ENCODE measurements at regions not wholly inside any gene's neighbourhood (a gene's known extent, or its start where the extent isn't known, plus 50 kb on each side); places are given as distances from the start of the nearest gene placed in this dataset.

- no peaks in the 10 kb centered on the region for H3K4me1 Mint-ChIP-seq
- CTCF ChIA-PET = no interaction called here
- H3K4me3 Mint-ChIP-seq = no peak overlapping the region
- H3K36me3 Mint-ChIP-seq (ENCODE audit: low read depth) = no peaks in the 10 kb centered on the region
- POLR2A ChIA-PET = no interaction called here
- H3K27me3 Mint-ChIP-seq = no peaks in the 10 kb centered on the region
- H3K27ac Mint-ChIP-seq = no peak overlapping the region
- H3K9me3 Mint-ChIP-seq = no peaks in the 10 kb centered on the region
- no peak for DNase-seq
Observed at GRCh38 chr1:60331647-60332046, 258.1 kb upstream of the C1orf87 start.

GRCh38 chr1:60329651-60330050 is 256.1 kb upstream of the C1orf87 start:
- no peak overlapping the region for H3K4me3 Mint-ChIP-seq
- H3K9me3 Mint-ChIP-seq = no peaks in the 10 kb centered on the region
- ChIA-PET POLR2A (no interaction called here), CTCF (no interaction called here)
- no peaks in the 10 kb centered on the region for H3K27me3 Mint-ChIP-seq
- no peaks in the 10 kb centered on the region for H3K4me1 Mint-ChIP-seq
- no peak overlapping the region for H3K27ac Mint-ChIP-seq
- DNase-seq = no peak
- no peaks in the 10 kb centered on the region for H3K36me3 Mint-ChIP-seq (ENCODE audit: low read depth)

- Mint-ChIP-seq H3K27ac (no peak overlapping the region), H3K9me3 (no peaks in the 10 kb centered on the region), H3K36me3 (ENCODE audit: low read depth) (no peaks in the 10 kb centered on the region), H3K4me3 (no peak overlapping the region), H3K27me3 (no peaks in the 10 kb centered on the region), H3K4me1 (no peaks in the 10 kb centered on the region)
- DNase-seq = no peak
- ChIA-PET CTCF (no interaction called here), POLR2A (no interaction called here)
Observed at GRCh38 chr1:60311838-60312237, 238.3 kb upstream of the C1orf87 start.

- DNase-seq = no peak
- H3K4me3 Mint-ChIP-seq = no peak overlapping the region
- ChIA-PET POLR2A (no interaction called here), CTCF (no interaction called here)
- H3K36me3 Mint-ChIP-seq (ENCODE audit: low read depth) = no peaks in the 10 kb centered on the region
- H3K27me3 Mint-ChIP-seq = peaks cover 5% of the 10 kb centered on the region
- H3K4me1 Mint-ChIP-seq = no peaks in the 10 kb centered on the region
- H3K9me3 Mint-ChIP-seq = no peaks in the 10 kb centered on the region
- H3K27ac Mint-ChIP-seq = no peak overlapping the region
Observed at GRCh38 chr1:60299581-60299980, 226.0 kb upstream of the C1orf87 start.

GRCh38 chr1:60298290-60298689 is 224.7 kb upstream of the C1orf87 start:
- H3K36me3 Mint-ChIP-seq (ENCODE audit: low read depth) = no peaks in the 10 kb centered on the region
- CTCF ChIA-PET = no interaction called here
- H3K4me3 Mint-ChIP-seq = no peak overlapping the region
- DNase-seq = no peak
- no peaks in the 10 kb centered on the region for H3K4me1 Mint-ChIP-seq
- peaks cover 3% of the 10 kb centered on the region for H3K27me3 Mint-ChIP-seq
- POLR2A ChIA-PET = no interaction called here
- no peak overlapping the region for H3K27ac Mint-ChIP-seq
- H3K9me3 Mint-ChIP-seq = no peaks in the 10 kb centered on the region

GRCh38 chr1:60296794-60297193 is 223.2 kb upstream of the C1orf87 start:
- H3K36me3 Mint-ChIP-seq (ENCODE audit: low read depth) = no peaks in the 10 kb centered on the region
- H3K9me3 Mint-ChIP-seq = no peaks in the 10 kb centered on the region
- POLR2A ChIA-PET = no interaction called here
- H3K4me3 Mint-ChIP-seq = no peak overlapping the region
- DNase-seq = no peak
- H3K27me3 Mint-ChIP-seq = peaks cover 3% of the 10 kb centered on the region
- no peaks in the 10 kb centered on the region for H3K4me1 Mint-ChIP-seq
- H3K27ac Mint-ChIP-seq = no peak overlapping the region
- CTCF ChIA-PET = no interaction called here

GRCh38 chr1:60292140-60292539 is 218.6 kb upstream of the C1orf87 start:
- CTCF ChIA-PET = no interaction called here
- no peaks in the 10 kb centered on the region for H3K4me1 Mint-ChIP-seq
- DNase-seq = no peak

GRCh38 chr1:60290393-60290792 is 216.8 kb upstream of the C1orf87 start:
- Mint-ChIP-seq H3K4me3 (no peak overlapping the region), H3K4me1 (no peaks in the 10 kb centered on the region), H3K27ac (no peak overlapping the region), H3K27me3 (no peaks in the 10 kb centered on the region), H3K36me3 (ENCODE audit: low read depth) (no peaks in the 10 kb centered on the region), H3K9me3 (no peaks in the 10 kb centered on the region)
- POLR2A ChIA-PET = no interaction called here
- DNase-seq = no peak
- CTCF ChIA-PET = no interaction called here

More at GRCh38 chr1:60292140-60292539, 218.6 kb upstream of the C1orf87 start:
- POLR2A ChIA-PET = no interaction called here
- H3K36me3 Mint-ChIP-seq (ENCODE audit: low read depth) = no peaks in the 10 kb centered on the region
- H3K27me3 Mint-ChIP-seq = no peaks in the 10 kb centered on the region
- no peak overlapping the region for H3K27ac Mint-ChIP-seq
- no peaks in the 10 kb centered on the region for H3K9me3 Mint-ChIP-seq
- no peak overlapping the region for H3K4me3 Mint-ChIP-seq

GRCh38 chr1:60287536-60287935 is 214.0 kb upstream of the C1orf87 start:
- H3K9me3 Mint-ChIP-seq = no peaks in the 10 kb centered on the region
- CTCF ChIA-PET = no interaction called here
- no peaks in the 10 kb centered on the region for H3K36me3 Mint-ChIP-seq (ENCODE audit: low read depth)
- POLR2A ChIA-PET = no interaction called here
- H3K27ac Mint-ChIP-seq = no peak overlapping the region
- no peaks in the 10 kb centered on the region for H3K4me1 Mint-ChIP-seq
- no peak overlapping the region for H3K4me3 Mint-ChIP-seq
- H3K27me3 Mint-ChIP-seq = no peaks in the 10 kb centered on the region
- DNase-seq = no peak

- ChIA-PET CTCF (no interaction called here), POLR2A (no interaction called here)
- Mint-ChIP-seq H3K36me3 (ENCODE audit: low read depth) (no peaks in the 10 kb centered on the region), H3K27ac (no peak overlapping the region), H3K4me1 (peaks cover 11% of the 10 kb centered on the region), H3K27me3 (no peaks in the 10 kb centered on the region), H3K4me3 (no peak overlapping the region), H3K9me3 (no peaks in the 10 kb centered on the region)
- DNase-seq = no peak
Observed at GRCh38 chr1:60283690-60284089, 210.1 kb upstream of the C1orf87 start.

GRCh38 chr1:60281360-60281932 is 207.9 kb upstream of the C1orf87 start:
- POLR2A ChIA-PET = no interaction called here
- no peaks in the 10 kb centered on the region for H3K27me3 Mint-ChIP-seq
- DNase-seq = peak; percentile 36
- H3K27ac Mint-ChIP-seq = no peak overlapping the region
- peaks cover 11% of the 10 kb centered on the region for H3K4me1 Mint-ChIP-seq
- H3K4me3 Mint-ChIP-seq = no peak overlapping the region
- CTCF ChIA-PET = interaction anchor here (0.5 kb wide), 1 partner anchor 663 kb away, joined by 4 read pairs; no protein-coding TSS in a partner anchor
- H3K36me3 Mint-ChIP-seq (ENCODE audit: low read depth) = no peaks in the 10 kb centered on the region
- no peaks in the 10 kb centered on the region for H3K9me3 Mint-ChIP-seq

- Mint-ChIP-seq H3K36me3 (ENCODE audit: low read depth) (no peaks in the 10 kb centered on the region), H3K27ac (no peak overlapping the region), H3K4me1 (peaks cover 11% of the 10 kb centered on the region), H3K27me3 (no peaks in the 10 kb centered on the region), H3K9me3 (no peaks in the 10 kb centered on the region), H3K4me3 (no peak overlapping the region)
- ChIA-PET CTCF (interaction anchor here (0.5 kb wide), 1 partner anchor 664 kb away, joined by 4 read pairs; no protein-coding TSS in a partner anchor), POLR2A (no interaction called here)
- no peak for DNase-seq
Observed at GRCh38 chr1:60280819-60281218, 207.2 kb upstream of the C1orf87 start.

GRCh38 chr1:60280256-60280655 is 206.7 kb upstream of the C1orf87 start:
- CTCF ChIA-PET = no interaction called here
- POLR2A ChIA-PET = no interaction called here
- Mint-ChIP-seq H3K36me3 (ENCODE audit: low read depth) (no peaks in the 10 kb centered on the region), H3K4me3 (no peak overlapping the region), H3K4me1 (peaks cover 11% of the 10 kb centered on the region), H3K27ac (no peak overlapping the region), H3K9me3 (no peaks in the 10 kb centered on the region), H3K27me3 (no peaks in the 10 kb centered on the region)
- DNase-seq = no peak

GRCh38 chr1:60279798-60280197 is 206.2 kb upstream of the C1orf87 start:
- H3K27me3 Mint-ChIP-seq = no peaks in the 10 kb centered on the region
- DNase-seq = no peak
- no peak overlapping the region for H3K4me3 Mint-ChIP-seq
- no peak overlapping the region for H3K27ac Mint-ChIP-seq
- CTCF ChIA-PET = no interaction called here
- H3K9me3 Mint-ChIP-seq = no peaks in the 10 kb centered on the region
- POLR2A ChIA-PET = no interaction called here
- peaks cover 11% of the 10 kb centered on the region for H3K4me1 Mint-ChIP-seq
- H3K36me3 Mint-ChIP-seq (ENCODE audit: low read depth) = no peaks in the 10 kb centered on the region

Data from activated CD4-positive, alpha-beta T cell treated with anti-CD3 and anti-CD28 coated beads, Interleukin-2, amount 10 ng/mL, durations not matched to agents 7 days and 5 days (primary cell).